HEK293 (cell line): ENCODE measurements at regions not wholly inside any gene's neighbourhood (a gene's known extent, or its start where the extent isn't known, plus 50 kb on each side); places are given as distances from the start of the nearest gene placed in this dataset.

Source experiments
- ZBTB21 ChIP-seq: fragments of 450-650 bp; formaldehyde crosslinking; IDR thresholded peaks from 2 replicates; pipeline ENCODE4 v1.5.1; 2017; ENCODE audit warnings: missing biosample characterization, missing genetic modification characterization
- ZNF274 ChIP-seq, 2 experiments: fragments of 200-500 bp in 1 of 2; fragments of 450-650 bp in 1 of 2; sonication (Bioruptor generic) in 1 of 2; formaldehyde crosslinking in 1 of 2; IDR thresholded peaks; 2 replicates each; pipeline versions ENCODE4 v1.5.1 to v1.6.1; 2014 to 2016; ENCODE audit warnings: borderline replicate concordance in 1 of 2, inconsistent platforms in 1 of 2, low read length in 1 of 2, missing biosample characterization in 1 of 2, missing genetic modification characterization in 1 of 2
- TF ChIP-seq, protein P1 (sequence below): fragments of 450-650 bp; formaldehyde crosslinking; IDR thresholded peaks from 2 replicates; pipeline ENCODE4 v1.5.1; 2016; ENCODE audit warnings: missing biosample characterization, missing genetic modification characterization
- TF ChIP-seq, protein P2 (sequence below): fragments of 450-650 bp; formaldehyde crosslinking; IDR thresholded peaks from 2 replicates; pipeline ENCODE4 v1.5.1; 2016; ENCODE audit warnings: missing biosample characterization, missing genetic modification characterization

DNA sequence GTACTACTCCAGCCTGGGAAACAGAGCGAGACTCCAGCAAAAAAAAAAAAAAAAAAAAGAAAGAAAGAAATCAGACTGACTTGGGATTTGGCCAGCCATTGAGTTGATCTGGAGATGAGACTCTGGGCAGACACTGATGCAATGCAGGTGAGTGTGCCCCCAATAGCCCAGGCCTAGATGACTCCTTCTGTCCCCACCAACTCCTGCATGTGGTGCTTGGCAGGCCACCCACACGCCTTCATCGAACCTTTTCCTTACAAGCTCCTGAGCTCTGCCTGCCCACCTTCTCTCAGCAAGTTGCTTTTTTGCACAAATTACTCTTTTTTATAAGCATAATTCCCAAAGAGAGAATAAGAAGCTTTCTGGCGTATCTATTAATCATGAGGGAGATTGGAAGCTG, 97.9 kb upstream of the MBNL2 start:
- TF ChIP-seq, protein P1, sequence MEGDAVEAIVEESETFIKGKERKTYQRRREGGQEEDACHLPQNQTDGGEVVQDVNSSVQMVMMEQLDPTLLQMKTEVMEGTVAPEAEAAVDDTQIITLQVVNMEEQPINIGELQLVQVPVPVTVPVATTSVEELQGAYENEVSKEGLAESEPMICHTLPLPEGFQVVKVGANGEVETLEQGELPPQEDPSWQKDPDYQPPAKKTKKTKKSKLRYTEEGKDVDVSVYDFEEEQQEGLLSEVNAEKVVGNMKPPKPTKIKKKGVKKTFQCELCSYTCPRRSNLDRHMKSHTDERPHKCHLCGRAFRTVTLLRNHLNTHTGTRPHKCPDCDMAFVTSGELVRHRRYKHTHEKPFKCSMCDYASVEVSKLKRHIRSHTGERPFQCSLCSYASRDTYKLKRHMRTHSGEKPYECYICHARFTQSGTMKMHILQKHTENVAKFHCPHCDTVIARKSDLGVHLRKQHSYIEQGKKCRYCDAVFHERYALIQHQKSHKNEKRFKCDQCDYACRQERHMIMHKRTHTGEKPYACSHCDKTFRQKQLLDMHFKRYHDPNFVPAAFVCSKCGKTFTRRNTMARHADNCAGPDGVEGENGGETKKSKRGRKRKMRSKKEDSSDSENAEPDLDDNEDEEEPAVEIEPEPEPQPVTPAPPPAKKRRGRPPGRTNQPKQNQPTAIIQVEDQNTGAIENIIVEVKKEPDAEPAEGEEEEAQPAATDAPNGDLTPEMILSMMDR (tag by site-specific recombination): no peak
- TF ChIP-seq, protein P2, sequence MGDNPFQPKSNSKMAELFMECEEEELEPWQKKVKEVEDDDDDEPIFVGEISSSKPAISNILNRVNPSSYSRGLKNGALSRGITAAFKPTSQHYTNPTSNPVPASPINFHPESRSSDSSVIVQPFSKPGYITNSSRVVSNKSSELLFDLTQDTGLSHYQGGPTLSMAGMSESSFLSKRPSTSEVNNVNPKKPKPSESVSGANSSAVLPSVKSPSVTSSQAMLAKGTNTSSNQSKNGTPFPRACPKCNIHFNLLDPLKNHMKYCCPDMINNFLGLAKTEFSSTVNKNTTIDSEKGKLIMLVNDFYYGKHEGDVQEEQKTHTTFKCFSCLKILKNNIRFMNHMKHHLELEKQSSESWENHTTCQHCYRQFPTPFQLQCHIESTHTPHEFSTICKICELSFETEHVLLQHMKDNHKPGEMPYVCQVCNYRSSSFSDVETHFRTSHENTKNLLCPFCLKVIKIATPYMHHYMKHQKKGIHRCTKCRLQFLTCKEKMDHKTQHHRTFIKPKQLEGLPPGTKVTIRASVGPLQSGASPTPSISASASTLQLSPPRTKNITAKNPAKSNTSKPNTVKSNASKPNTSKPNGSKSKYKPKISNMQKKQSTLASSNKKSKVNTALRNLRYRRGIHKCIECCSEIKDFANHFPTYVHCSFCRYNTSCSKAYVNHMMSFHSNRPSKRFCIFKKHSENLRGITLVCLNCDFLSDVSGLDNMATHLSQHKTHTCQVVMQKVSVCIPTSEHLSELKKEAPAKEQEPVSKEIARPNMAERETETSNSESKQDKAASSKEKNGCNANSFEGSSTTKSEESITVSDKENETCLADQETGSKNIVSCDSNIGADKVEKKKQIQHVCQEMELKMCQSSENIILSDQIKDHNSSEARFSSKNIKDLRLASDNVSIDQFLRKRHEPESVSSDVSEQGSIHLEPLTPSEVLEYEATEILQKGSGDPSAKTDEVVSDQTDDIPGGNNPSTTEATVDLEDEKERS (tag by site-specific recombination): no peak
- no peak for TF ChIP-seq ZNF274 (IDR thresholded peaks at IDR 0.05; ENCODE audit: low read length)
- no peak for TF ChIP-seq ZNF274 (tag by site-specific recombination; IDR thresholded peaks at IDR 0.05; ENCODE audit: borderline replicate concordance)
- TF ChIP-seq ZBTB21: no peak
